ENCODE measurements at regions not wholly inside any gene's neighbourhood (a gene's known extent, or its start where the extent isn't known, plus 50 kb on each side); places are given as distances from the start of the nearest gene placed in this dataset.

- Histone ChIP-seq H3K36me3 (no peaks in the 10 kb centered on the region), H3K9me3 (no peaks in the 10 kb centered on the region), H3K27ac (no peak overlapping the region), H3K4me1 (replicated peaks) (no peaks in the 10 kb centered on the region), H3K4me3 (no peak overlapping the region), H3K27me3 (replicated peaks; ENCODE audit: insufficient read depth) (no peaks in the 10 kb centered on the region)
- WGBS = 92% methylated on average over 4 of the region's 4 CpGs
- intact Hi-C loops (cut with DNase I) = loop anchor here (5.0 kb wide), 1 partner anchor 162 kb away; the partner anchor contains the start of gene IRS1
- no peak for DNase-seq (ENCODE audit: low spot score)
- TF ChIP-seq POLR2A (IDR thresholded peaks at IDR 0.05) (no peak), CTCF (IDR thresholded peaks at IDR 0.05) (no peak), POLR2AphosphoS5 (IDR thresholded peaks at IDR 0.05) (no peak)
Observed at GRCh38 chr2:226634943-226635604, 164.5 kb downstream of the IRS1 start.

DNA sequence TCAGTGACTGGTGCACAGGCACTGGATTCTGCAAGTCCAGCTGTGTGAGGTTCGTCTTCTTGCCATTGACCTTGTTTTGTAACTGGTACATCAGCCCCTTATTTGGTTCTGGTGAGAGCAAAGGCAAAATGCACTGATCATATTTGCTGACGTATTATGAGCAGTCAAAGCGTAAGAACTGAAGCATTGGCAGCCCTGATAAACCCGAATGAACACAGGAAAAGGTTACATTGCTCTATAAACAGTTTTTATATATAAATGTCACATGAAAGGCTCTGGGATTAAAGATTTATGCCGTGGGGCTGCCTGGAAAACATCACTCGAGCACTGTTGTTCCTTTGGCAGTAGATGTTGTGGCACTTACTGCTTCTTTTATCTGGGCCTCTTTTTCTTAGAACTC is 167.9 kb downstream of the IRS1 start:
- 4% methylated on average over 6 of the region's 6 CpGs for WGBS

GRCh38 chr2:226631187-226631586 is 168.4 kb downstream of the IRS1 start:
- TF ChIP-seq POLR2A (IDR thresholded peaks at IDR 0.05) = no peak
- TF ChIP-seq POLR2AphosphoS5 (IDR thresholded peaks at IDR 0.05) = no peak
- TF ChIP-seq CTCF (IDR thresholded peaks at IDR 0.05) = no peak
- Histone ChIP-seq H3K36me3 (no peaks in the 10 kb centered on the region), H3K4me1 (replicated peaks) (no peaks in the 10 kb centered on the region), H3K9me3 (no peaks in the 10 kb centered on the region), H3K27ac (peak overlapping the region; percentile 41 to 45), H3K4me3 (no peak overlapping the region), H3K27me3 (replicated peaks; ENCODE audit: insufficient read depth) (no peaks in the 10 kb centered on the region)
- 95% methylated on average over 3 of the region's 3 CpGs for WGBS
- intact Hi-C loops (cut with DNase I) = loop anchor here (5.0 kb wide), 1 partner anchor 166 kb away; the partner anchor contains the start of gene IRS1
- DNase-seq (ENCODE audit: low spot score) = no peak

More for the DNA sequence above, 167.9 kb downstream of the IRS1 start:
- Histone ChIP-seq H3K36me3 (no peaks in the 10 kb centered on the region), H3K4me3 (no peak overlapping the region), H3K27ac (peak overlapping the region; percentile 41 to 45), H3K9me3 (no peaks in the 10 kb centered on the region), H3K27me3 (replicated peaks; ENCODE audit: insufficient read depth) (no peaks in the 10 kb centered on the region), H3K4me1 (replicated peaks) (no peaks in the 10 kb centered on the region)
- TF ChIP-seq CTCF (IDR thresholded peaks at IDR 0.05) (no peak), POLR2A (IDR thresholded peaks at IDR 0.05) (no peak), POLR2AphosphoS5 (IDR thresholded peaks at IDR 0.05) (peak; percentile 87)
- DNase-seq (ENCODE audit: low spot score) = peak; percentile 65
- intact Hi-C loops (cut with DNase I) = loop anchor here (5.0 kb wide), 1 partner anchor 166 kb away; the partner anchor contains the start of gene IRS1

- no peaks in the 10 kb centered on the region for H3K36me3 ChIP-seq
- intact Hi-C loops (cut with DNase I) = no loop called here
- H3K27ac ChIP-seq = no peak overlapping the region
- H3K4me3 ChIP-seq = no peak overlapping the region
- no peaks in the 10 kb centered on the region for H3K4me1 ChIP-seq (replicated peaks)
- no peaks in the 10 kb centered on the region for H3K9me3 ChIP-seq
- TF ChIP-seq POLR2A (IDR thresholded peaks at IDR 0.05) (no peak), CTCF (IDR thresholded peaks at IDR 0.05) (no peak), POLR2AphosphoS5 (IDR thresholded peaks at IDR 0.05) (no peak)
- 73% methylated on average over 2 of the region's 2 CpGs for WGBS
- no peaks in the 10 kb centered on the region for H3K27me3 ChIP-seq (replicated peaks; ENCODE audit: insufficient read depth)
- DNase-seq (ENCODE audit: low spot score) = no peak
Observed at GRCh38 chr2:226625946-226626345, 173.7 kb downstream of the IRS1 start.
